GM19025 (cell line): ENCODE measurements at regions not wholly inside any gene's neighbourhood (a gene's known extent, or its start where the extent isn't known, plus 50 kb on each side); places are given as distances from the start of the nearest gene placed in this dataset.
"Not testable (repeated sequence)": the region's sequence is repeated elsewhere in the genome, so short reads cannot be mapped to it uniquely, and the experiment has no call there.

Source experiments
- ATAC-seq: cut with Tn5 transposase; IDR thresholded peaks from one replicate; pipeline ENCODE4 v1.9.1; 2021; ENCODE audit warnings: mild to moderate bottlenecking, low read depth, moderate library complexity; ENCODE audit not compliant: unreplicated experiment

DNA sequence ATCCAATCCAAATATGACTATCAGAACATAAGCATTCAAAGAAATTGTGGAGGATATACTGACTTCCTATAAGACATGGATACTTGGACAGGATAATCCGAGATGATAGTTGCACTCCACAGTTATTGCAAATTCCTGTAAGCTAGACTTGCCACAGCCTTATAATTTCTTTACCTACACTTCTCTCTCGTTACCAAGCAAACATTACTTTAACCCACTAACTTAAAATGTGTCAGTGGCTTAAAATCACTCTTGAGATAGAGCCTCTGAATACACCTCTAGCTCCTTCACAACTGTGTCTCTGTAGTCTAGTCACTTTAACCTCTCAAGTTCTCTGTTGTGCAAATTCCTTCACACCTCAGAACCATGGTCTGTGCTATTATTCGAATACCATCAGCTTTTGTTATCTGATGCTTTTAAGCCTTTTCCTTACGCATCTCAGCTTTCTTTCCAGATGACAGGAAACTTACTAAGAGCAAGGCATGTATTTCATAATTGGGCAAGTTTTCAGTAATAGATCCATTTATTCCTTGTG is 474.9 kb upstream of the MIR17HG start:
- ATAC-seq: no peak

- ATAC-seq: no peak
Observed at GRCh38 chr13:90880790-90881189, 466.7 kb upstream of the MIR17HG start.

DNA sequence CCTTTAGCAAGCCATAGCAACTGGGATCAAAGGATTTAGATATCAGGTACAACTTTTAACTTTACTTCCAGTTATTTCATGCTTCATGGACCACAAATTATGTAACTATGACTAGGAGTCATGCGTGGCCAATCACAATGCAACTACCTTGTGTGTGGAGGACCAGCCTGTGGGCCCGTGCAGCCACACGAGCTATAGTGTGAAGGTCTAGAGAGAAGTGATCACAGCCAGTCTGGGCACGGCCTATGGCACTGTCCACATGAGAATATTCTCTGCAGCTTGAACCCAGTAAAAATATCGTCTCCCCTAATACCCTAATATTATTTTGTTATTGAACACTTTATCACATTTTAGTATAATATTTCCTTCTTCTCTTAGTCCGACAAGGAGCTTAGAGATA is 464.9 kb upstream of the MIR17HG start:
- ATAC-seq: no peak

DNA sequence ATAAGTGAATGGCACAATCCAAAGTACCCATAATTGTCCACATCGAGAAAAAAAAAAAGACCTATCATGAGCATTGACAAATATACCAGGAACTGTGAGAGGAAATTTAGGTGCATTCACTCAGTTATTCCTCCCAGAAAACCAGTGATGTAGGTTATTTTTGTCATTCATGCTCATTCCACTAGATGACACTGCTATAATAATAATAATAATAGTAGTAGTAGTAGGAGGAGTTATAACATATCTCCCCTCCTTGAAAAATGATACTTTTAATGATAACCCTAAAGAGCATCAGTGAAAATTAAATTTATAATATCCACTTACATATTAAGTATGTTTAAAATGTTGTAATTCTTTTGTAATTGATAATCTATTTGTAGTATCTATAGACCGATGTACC is 463.9 kb upstream of the MIR17HG start:
- ATAC-seq: no peak

- no peak for ATAC-seq
Observed at GRCh38 chr13:90884066-90884465, 463.4 kb upstream of the MIR17HG start.

- ATAC-seq: no peak
Observed at GRCh38 chr13:90889906-90890834, 457.3 kb upstream of the MIR17HG start.

DNA sequence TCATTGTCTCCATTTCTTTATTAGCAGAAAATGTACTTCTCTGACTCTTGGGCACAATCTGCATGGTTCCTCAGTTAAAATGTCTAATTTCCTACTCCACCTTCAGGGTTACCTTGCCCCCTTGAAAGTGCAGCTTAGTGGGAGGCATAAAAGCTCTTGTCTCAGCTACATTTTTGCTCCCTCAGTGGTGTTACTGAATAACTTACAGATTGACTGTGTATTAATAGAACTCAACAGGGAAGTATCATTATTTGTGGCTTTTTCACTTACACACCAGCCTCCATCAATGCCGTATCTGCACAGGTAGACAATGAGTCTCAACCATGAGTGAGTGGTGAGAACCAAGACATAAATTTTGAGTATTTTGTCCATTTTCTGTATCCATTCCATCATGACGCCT is 456.2 kb upstream of the MIR17HG start:
- no peak for ATAC-seq

DNA sequence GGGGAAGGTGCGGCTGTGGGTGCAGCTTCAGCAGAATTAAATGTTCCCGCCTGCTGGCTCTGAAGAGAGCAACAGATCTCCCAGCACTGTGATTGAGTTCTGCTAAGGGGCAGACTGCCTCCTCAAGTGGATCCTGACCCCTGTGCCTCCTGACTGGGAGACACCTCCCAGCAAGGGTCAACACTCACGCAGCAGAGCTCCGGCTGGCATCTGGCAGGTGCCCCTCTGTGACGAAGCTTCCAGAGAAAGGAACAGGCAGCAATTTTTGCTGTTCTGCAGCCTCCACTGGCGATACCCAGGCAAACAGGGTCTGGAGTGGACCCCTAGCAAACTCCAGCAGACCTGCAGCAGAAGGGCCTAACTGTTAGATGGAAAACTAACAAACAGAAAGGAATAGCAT is 454.3 kb upstream of the MIR17HG start:
- not testable (repeated sequence) for ATAC-seq

DNA sequence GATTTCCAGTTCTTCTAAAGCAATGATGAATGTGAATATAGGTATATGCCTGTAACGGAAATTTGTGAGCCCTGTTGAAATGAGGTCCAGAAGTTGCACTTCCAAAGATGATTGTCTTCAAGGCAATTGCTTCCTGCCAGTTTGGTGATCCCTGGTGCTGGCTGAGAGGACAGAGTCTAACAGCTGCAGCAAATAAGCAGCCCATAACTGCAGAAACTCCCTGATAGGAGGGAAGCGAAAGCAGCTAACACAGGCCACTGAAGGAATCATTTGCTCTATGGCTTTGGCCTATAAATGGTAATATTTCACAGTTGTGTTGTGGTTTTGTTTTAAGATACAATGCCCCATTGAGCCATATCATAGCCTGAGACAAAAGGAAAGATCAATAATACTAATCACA is 451.5 kb upstream of the MIR17HG start:
- no peak for ATAC-seq

- ATAC-seq: no peak
Observed at GRCh38 chr13:90898811-90899210, 448.7 kb upstream of the MIR17HG start.

GRCh38 chr13:90899416-90899815 is 448.1 kb upstream of the MIR17HG start:
- ATAC-seq: no peak

GRCh38 chr13:90902255-90902654 is 445.2 kb upstream of the MIR17HG start:
- ATAC-seq: no peak

- no peak for ATAC-seq
Observed at GRCh38 chr13:90906554-90906953, 440.9 kb upstream of the MIR17HG start.

GRCh38 chr13:90908792-90909191 is 438.7 kb upstream of the MIR17HG start:
- ATAC-seq: no peak

- ATAC-seq: no peak
Observed at GRCh38 chr13:90910018-90910639, 437.4 kb upstream of the MIR17HG start.

DNA sequence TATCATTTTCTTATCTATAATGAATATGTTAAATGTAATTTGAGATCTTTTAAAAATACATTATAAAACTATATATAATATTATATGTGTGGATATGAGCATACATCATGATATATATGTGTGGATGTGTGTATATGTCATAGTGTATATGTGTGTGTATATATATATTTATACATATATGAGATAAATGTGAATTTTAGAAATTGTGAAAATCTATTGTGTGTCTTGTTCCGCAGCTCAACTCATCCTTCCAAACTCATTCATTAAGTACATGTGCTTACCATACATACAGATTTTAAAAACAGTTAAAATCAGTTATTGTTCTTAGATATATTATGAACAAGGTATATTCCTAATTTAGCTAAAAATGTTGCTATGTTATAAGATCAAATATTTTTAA is 435.2 kb upstream of the MIR17HG start:
- no peak for ATAC-seq

DNA sequence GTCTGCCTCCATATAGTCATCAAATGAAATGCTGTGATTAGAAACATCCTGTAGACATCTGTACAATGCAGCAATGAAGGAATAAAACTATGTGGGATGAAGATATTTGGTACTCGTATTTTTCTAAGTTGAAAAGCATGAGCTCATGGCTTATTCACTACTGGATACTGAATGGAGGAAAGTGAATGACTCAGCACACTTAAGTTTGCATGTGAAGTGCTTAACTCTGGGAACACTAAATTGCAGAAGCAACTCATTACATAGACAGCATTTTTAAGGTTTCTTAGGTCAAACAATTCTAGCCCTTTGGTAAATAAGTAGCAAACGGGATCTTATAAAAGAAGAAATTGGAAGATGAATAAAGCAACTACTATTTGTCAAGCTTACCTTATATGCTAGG is 429.0 kb upstream of the MIR17HG start:
- ATAC-seq: no peak

DNA sequence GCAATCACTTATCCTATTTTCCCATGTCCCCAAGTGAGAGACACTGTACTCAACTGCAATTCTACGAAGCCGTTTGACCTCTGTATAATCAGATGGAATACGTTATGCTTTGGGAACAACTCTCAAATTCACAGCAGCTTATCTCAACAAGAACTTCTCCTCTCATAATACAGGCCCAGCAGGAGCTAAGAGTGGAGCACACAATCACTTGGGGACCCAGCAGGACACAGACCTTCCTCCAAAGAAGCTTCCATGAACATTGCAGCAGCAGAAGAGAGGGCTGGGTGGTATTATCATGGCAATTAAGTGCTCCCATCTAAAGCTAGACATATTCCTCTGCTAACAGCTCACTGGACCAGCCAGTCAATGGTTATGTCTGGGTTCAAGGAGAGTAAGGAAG is 428.3 kb upstream of the MIR17HG start:
- no peak for ATAC-seq

GRCh38 chr13:90926459-90926858 is 421.0 kb upstream of the MIR17HG start:
- no peak for ATAC-seq

GRCh38 chr13:90928109-90928508 is 419.4 kb upstream of the MIR17HG start:
- ATAC-seq: no peak

DNA sequence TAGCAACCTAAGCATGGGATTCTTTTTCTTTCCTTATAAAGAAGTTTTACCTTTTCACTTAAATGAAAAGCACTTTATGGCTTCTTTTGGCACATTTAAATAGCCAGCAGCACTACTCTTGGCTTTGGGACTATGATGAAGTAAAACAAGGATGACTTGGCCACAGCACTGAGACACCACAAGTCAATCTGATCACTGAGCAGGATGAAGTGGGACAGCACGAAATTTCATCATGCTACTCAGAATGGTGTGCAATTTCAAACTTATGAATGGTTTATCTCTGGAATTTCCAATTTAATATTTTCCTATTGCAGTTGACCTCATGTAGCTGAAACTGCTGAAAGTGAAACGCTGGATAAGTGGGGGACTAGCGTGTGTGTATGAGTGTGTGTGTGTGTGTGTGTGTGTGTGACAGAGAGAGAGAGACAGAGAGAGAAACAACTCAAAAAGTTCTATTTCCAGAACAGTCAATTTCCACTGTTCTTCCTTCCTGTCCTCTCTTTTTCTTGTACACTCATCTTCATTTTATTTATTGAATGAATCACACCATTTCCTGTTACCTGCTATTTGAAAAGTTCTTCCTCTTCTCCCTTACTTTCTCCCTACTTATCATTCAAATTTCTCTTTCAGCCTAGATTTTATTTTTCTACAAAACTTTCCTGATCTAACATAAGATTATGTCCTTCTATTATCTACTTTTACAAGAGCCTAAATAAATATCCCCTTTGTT is 414.2 kb upstream of the MIR17HG start:
- no peak for ATAC-seq
